ENCODE measurements at regions not wholly inside any gene's neighbourhood (a gene's known extent, or its start where the extent isn't known, plus 50 kb on each side); places are given as distances from the start of the nearest gene placed in this dataset.

DNA sequence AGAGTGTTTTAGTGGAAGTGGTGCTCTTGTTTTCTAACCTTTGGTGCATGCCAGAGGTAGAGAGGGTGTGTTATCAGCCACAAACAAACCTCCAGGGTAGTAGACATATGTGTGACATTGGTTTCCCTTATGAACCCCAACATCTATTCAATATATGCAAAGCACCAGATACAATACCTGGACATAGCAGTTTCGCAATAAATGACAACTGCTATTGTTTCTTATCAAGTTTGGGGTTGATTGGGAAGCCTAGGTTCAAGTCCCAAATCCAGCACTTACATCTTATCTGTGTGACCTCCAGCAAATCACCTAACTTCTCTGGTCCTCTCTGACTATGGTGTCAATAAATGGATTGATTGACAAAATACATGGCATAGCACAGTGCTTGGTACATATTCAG, 169.4 kb upstream of the SERPINE2 start:
- TF ChIP-seq, protein P1, sequence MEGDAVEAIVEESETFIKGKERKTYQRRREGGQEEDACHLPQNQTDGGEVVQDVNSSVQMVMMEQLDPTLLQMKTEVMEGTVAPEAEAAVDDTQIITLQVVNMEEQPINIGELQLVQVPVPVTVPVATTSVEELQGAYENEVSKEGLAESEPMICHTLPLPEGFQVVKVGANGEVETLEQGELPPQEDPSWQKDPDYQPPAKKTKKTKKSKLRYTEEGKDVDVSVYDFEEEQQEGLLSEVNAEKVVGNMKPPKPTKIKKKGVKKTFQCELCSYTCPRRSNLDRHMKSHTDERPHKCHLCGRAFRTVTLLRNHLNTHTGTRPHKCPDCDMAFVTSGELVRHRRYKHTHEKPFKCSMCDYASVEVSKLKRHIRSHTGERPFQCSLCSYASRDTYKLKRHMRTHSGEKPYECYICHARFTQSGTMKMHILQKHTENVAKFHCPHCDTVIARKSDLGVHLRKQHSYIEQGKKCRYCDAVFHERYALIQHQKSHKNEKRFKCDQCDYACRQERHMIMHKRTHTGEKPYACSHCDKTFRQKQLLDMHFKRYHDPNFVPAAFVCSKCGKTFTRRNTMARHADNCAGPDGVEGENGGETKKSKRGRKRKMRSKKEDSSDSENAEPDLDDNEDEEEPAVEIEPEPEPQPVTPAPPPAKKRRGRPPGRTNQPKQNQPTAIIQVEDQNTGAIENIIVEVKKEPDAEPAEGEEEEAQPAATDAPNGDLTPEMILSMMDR (IDR thresholded peaks at IDR 0.05; ENCODE audit: poor library complexity): no peak
- no peak for TF ChIP-seq EZH2phosphoT487 (IDR thresholded peaks at IDR 0.05; ENCODE audit: low read depth, severe bottlenecking, unreplicated experiment)
- TF ChIP-seq EZH2 (IDR thresholded peaks at IDR 0.05; ENCODE audit: borderline replicate concordance): no peak

Measured in hepatocyte (in vitro differentiated cells).